DND-41 (cell line): ENCODE measurements at regions not wholly inside any gene's neighbourhood (a gene's known extent, or its start where the extent isn't known, plus 50 kb on each side); places are given as distances from the start of the nearest gene placed in this dataset.

Experiments
- ATAC-seq: fragments of 200-7000 bp; cut with Tn5 transposase; 3 replicates; pipeline ENCODE4 v1.9.1; 2021; ENCODE audit warnings: low read depth; ENCODE audit not compliant: insufficient read depth
- DNase-seq: peaks from one replicate; pipeline ENCODE4 v3.0.0-alpha.2; 2020
- H2AFZ ChIP-seq: 2 replicates; pipeline ENCODE4 v1.6.0; 2012; ENCODE audit warnings: low read depth, low read length
- H3K27ac ChIP-seq: 2 replicates; pipeline ENCODE4 v1.5.1; 2012; ENCODE audit warnings: low read length, inconsistent platforms
- H3K27me3 ChIP-seq: fragments of 200-600 bp; sonication (generic); 2 replicates; pipeline ENCODE4 v1.6.0; 2012; ENCODE audit warnings: low read length, mild to moderate bottlenecking, inconsistent platforms; ENCODE audit not compliant: insufficient read depth, poor library complexity
- H3K36me3 ChIP-seq: 2 replicates; pipeline ENCODE4 v1.5.1; 2012; ENCODE audit warnings: low read length, inconsistent platforms; ENCODE audit not compliant: insufficient read depth
- H3K4me1 ChIP-seq: 2 replicates; pipeline ENCODE4 v1.5.1; 2012; ENCODE audit warnings: mild to moderate bottlenecking, low read length; ENCODE audit not compliant: insufficient read depth
- H3K4me2 ChIP-seq: 2 replicates; pipeline ENCODE4 v1.6.0; 2012; ENCODE audit warnings: mild to moderate bottlenecking, moderate library complexity, low read length, inconsistent platforms; ENCODE audit not compliant: insufficient read depth
- H3K4me3 ChIP-seq, 2 experiments: fragments of 200-600 bp in 1 of 2; shearing (Covaris generic) in 1 of 2; 2 replicates each; pipeline ENCODE4 v1.5.1; 2012 to 2016; ENCODE audit warnings: inconsistent platforms in 2 of 2, low read length in 2 of 2, mild to moderate bottlenecking in 2 of 2, low read depth in 1 of 2, moderate library complexity in 1 of 2
- H3K79me2 ChIP-seq: 2 replicates; pipeline ENCODE4 v1.6.0; 2012; ENCODE audit warnings: low read length, inconsistent platforms; ENCODE audit not compliant: insufficient read depth
- H3K9ac ChIP-seq: 2 replicates; pipeline ENCODE4 v1.6.0; 2012; ENCODE audit warnings: low read depth, mild to moderate bottlenecking, inconsistent platforms, low read length, moderate library complexity
- H3K9me3 ChIP-seq: 2 replicates; pipeline ENCODE4 v1.5.1; 2012; ENCODE audit warnings: low read length, moderate library complexity, mild to moderate bottlenecking, inconsistent platforms; ENCODE audit not compliant: insufficient read depth, severe bottlenecking
- H4K20me1 ChIP-seq: 2 replicates; pipeline ENCODE4 v1.6.0; 2012; ENCODE audit warnings: low read length; ENCODE audit not compliant: insufficient read depth
- EZH2 ChIP-seq: IDR thresholded peaks from 3 replicates; pipeline ENCODE4 v1.6.1; 2012; ENCODE audit warnings: borderline replicate concordance, low read depth, mild to moderate bottlenecking, moderate library complexity, low read length, inconsistent platforms; ENCODE audit not compliant: severe bottlenecking
- TF ChIP-seq, protein P1 (sequence below): IDR thresholded peaks from 2 replicates; pipeline ENCODE4 v1.5.1; 2012; ENCODE audit warnings: borderline replicate concordance, low read length, moderate library complexity, mild to moderate bottlenecking; ENCODE audit not compliant: poor library complexity, severe bottlenecking; ENCODE audit errors: extremely low read depth

DNA sequence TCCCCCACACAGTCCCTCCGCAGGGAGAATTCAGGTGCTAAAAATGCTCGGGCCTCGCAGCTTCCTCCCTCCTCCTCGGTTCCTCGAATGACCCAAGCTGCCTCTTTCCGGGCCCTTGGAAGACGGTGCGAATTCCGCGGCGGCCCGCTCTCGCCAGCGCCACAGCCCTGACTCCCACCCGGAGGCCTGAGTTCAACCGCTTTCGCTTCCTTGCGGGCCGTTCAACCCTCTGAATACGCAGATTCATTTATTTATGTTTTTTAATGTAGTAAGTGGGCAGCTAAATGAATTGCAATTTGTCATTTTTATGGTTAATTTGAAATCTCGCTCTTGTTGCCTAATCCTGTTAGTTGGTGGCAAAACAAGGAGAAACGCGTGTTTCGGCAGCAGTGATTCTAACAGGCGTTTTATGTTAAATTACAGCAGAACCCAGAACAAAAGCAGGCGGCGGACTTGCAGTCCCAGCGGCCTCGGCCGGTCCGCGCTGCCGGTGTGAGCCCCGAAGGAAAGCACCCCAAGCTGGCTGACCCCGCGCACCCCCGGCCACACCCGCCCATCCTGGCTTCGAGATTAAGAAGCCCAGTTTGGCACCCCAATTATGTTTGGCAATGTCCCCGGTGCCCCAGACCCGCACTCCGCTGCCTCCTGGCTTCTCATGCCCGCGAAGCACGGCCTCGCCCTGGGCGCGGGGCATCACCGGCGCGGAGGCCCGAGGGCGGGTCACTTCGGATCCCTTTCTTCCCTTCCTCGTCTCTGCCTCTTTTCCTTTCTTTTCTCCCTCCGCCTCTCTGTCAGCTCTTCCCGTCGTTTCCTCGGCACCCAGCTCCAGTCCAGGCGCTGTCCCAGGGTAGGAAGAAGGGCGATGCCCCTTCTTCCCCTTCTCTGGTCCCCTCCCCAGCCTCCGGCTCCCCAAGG, 75.9 kb downstream of the INSIG1 start:
- H3K27ac ChIP-seq, result no peak overlapping the region
- ATAC-seq, result no peak
- no peaks in the 10 kb centered on the region for H3K9me3 ChIP-seq
- H3K4me1 ChIP-seq, result peaks cover 14% of the 10 kb centered on the region
- no peak overlapping the region for H3K9ac ChIP-seq
- DNase-seq, result no peak
- H2AFZ ChIP-seq, result no peak overlapping the region
- no peak overlapping the region for H3K4me3 ChIP-seq
- no peaks in the 10 kb centered on the region for H3K79me2 ChIP-seq
- no peak overlapping the region for H3K4me2 ChIP-seq
- no peaks in the 10 kb centered on the region for H3K36me3 ChIP-seq
- TF ChIP-seq EZH2, result no peak
- TF ChIP-seq, protein P1, sequence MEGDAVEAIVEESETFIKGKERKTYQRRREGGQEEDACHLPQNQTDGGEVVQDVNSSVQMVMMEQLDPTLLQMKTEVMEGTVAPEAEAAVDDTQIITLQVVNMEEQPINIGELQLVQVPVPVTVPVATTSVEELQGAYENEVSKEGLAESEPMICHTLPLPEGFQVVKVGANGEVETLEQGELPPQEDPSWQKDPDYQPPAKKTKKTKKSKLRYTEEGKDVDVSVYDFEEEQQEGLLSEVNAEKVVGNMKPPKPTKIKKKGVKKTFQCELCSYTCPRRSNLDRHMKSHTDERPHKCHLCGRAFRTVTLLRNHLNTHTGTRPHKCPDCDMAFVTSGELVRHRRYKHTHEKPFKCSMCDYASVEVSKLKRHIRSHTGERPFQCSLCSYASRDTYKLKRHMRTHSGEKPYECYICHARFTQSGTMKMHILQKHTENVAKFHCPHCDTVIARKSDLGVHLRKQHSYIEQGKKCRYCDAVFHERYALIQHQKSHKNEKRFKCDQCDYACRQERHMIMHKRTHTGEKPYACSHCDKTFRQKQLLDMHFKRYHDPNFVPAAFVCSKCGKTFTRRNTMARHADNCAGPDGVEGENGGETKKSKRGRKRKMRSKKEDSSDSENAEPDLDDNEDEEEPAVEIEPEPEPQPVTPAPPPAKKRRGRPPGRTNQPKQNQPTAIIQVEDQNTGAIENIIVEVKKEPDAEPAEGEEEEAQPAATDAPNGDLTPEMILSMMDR, result no peak
- H3K27me3 ChIP-seq, result peaks cover 12% of the 10 kb centered on the region
- peaks cover 13% of the 10 kb centered on the region for H4K20me1 ChIP-seq

DNA sequence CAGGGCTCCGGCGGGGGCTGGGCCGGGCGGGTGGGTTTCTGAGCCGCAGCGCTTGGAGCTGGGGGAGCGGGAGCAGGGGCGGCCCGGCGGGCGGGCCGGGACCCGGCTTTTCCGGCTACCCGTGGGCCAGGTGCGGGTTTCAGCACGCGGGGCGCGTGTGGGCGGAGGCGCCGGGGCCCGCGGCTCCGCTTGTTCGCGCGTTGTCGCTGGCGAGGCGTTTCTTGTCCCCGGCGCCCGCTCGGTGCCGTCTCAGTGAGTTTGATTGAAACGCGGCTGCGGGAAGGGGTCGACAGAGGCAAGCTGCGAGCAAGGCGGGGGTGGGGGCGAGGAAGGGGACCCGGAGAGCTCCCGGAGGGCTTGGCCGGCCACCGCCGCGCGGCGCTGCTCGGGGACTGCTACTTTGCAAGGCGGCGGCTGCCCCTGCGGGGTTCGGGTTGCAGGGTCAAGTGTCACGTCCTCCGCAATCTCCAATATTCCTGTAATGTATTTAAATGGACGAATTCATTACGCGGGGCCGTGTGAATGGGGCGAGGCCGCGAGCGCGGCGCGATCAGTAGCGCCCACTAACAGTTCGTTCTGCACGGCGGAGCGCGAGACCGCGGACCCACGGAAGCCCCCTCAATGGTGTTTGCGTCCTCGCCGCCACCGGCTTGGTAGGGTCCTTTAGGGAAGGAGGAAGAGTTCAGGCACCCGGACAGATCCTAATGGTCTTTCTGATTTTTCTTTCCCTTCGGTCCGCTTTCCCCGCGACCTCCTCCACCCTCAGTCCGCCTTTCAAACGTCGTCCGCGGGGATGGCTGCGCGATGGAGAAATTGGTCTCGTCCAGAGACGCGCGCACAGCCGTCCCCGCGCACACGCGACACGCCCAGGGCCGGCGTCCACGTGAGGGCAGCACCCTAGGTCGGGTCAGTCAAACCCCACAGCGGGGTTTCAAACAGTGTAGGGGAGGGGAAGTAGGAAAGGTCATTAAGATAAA, 76.9 kb downstream of the INSIG1 start:
- Histone ChIP-seq H3K9ac (no peak overlapping the region), H3K4me1 (peaks cover 14% of the 10 kb centered on the region), H3K27me3 (peaks cover 22% of the 10 kb centered on the region), H3K9me3 (no peaks in the 10 kb centered on the region), H3K36me3 (no peaks in the 10 kb centered on the region), H3K79me2 (no peaks in the 10 kb centered on the region), H3K27ac (no peak overlapping the region), H4K20me1 (peaks cover 13% of the 10 kb centered on the region), H3K4me3 (no peak overlapping the region), H3K4me2 (no peak overlapping the region), H2AFZ (no peak overlapping the region)
- DNase-seq (no peak), ATAC-seq (no peak)
- no peak for TF ChIP-seq EZH2
- TF ChIP-seq, protein P1, result no peak

DNA sequence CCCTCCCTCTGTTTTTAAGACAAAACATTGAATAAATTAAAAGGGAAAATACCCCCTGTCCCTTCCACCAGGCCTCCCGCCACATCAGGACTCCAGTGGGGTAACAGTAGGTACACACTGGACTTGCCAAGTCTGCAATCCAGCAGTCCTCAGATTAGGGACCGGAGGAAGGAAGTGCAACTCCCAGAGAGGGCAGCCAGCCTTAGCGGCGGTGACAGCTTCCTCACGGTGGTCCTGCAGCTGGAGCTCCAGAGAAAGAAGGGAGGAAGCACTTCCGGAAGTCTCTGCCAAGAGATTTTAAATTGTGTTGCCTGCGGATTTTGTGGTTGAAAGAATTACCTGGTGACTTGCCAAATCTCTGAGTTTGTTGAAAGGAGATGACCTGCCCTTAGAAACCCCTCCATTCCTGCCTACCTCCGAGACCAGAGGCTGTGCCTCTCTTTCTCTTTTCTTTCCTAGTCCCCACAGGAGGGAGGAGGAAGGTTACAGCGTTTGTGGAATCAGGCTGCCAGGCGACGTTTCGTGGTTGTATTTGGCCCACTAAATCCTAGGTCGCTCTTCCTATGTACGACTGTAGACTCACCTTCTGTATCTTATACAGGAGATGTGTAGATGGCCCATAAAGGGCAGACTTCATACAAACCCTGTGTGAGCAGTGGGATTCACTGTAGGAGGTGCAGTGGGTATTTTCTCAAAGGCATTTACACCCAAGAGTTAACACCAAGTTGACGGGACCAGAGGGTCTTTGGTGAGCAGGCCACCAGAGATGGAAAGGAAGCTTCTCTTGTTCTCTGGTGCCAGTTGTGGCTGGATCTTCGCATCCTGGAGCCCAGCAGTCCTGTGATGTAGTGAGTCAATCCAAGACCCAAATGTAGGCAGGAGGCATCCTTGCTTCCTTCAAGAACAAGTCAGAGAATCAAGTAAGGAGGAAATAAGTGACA, 77.9 kb downstream of the INSIG1 start:
- peaks cover 13% of the 10 kb centered on the region for H4K20me1 ChIP-seq
- H3K27me3 ChIP-seq, result peaks cover 31% of the 10 kb centered on the region
- DNase-seq, result peak; percentile 70

More for the DNA sequence above, 77.9 kb downstream of the INSIG1 start:
- H3K36me3 ChIP-seq, result no peaks in the 10 kb centered on the region
- H3K79me2 ChIP-seq, result no peaks in the 10 kb centered on the region
- ATAC-seq, result peak; percentile 90
- H3K4me3 ChIP-seq, result no peak overlapping the region
- H3K9ac ChIP-seq, result no peak overlapping the region
- H3K27ac ChIP-seq, result no peak overlapping the region
- H2AFZ ChIP-seq, result no peak overlapping the region
- peak overlapping the region; percentile 55 for H3K4me2 ChIP-seq
- TF ChIP-seq, protein P1, result no peak
- no peak for TF ChIP-seq EZH2
- peaks cover 14% of the 10 kb centered on the region for H3K4me1 ChIP-seq
- H3K9me3 ChIP-seq, result no peaks in the 10 kb centered on the region
